H1 (cell line): ENCODE measurements at regions not wholly inside any gene's neighbourhood (a gene's known extent, or its start where the extent isn't known, plus 50 kb on each side); places are given as distances from the start of the nearest gene placed in this dataset.

Experiments used
- CTCF ChIA-PET: fragments of 300-600 bp; sonication (Branson Sonifier 250); formaldehyde crosslinking; loops from one replicate; lab custom pipeline; 2021; ENCODE audit not compliant: partially characterized antibody; lab: Charles Lee
- POLR2A ChIA-PET: fragments of 300-600 bp; sonication (Branson Sonifier 250); formaldehyde crosslinking; loops from one replicate; lab custom pipeline; 2021; ENCODE audit warnings: inconsistent platforms; ENCODE audit not compliant: partially characterized antibody; lab: Charles Lee
- DNase-seq, 2 experiments: peaks; one replicate each; pipeline versions ENCODE4 v3.0.0 to v3.0.0-alpha.2; 2010 to 2022; ENCODE audit warnings: low spot score in 2 of 2, low read depth in 1 of 2, mixed read lengths in 1 of 2
- FAIRE-seq: peaks from 2 replicates; lab custom pipeline; 2011; peaks lifted over from hg19 to GRCh38; lab: Jason Lieb, UNC
- H2AFZ ChIP-seq: 2 replicates; pipeline ENCODE4 v1.8.1; 2012; ENCODE audit warnings: low read length, inconsistent platforms
- H2AK5ac ChIP-seq: 2 replicates; pipeline ENCODE4 v1.6.1; 2013; ENCODE audit warnings: low read depth, low read length
- H2BK120ac ChIP-seq: replicated peaks from 2 replicates; pipeline ENCODE3; 2013; ENCODE audit warnings: low read depth, low read length, inconsistent platforms
- H2BK12ac ChIP-seq: 2 replicates; pipeline ENCODE4 v1.6.1; 2013; ENCODE audit warnings: low read depth, low read length
- H2BK15ac ChIP-seq: 2 replicates; pipeline ENCODE4 v1.6.1; 2013; ENCODE audit warnings: low read length
- H2BK20ac ChIP-seq: 2 replicates; pipeline ENCODE4 v1.6.1; 2013; ENCODE audit warnings: low read length
- H2BK5ac ChIP-seq: 2 replicates; pipeline ENCODE4 v1.6.1; 2013; ENCODE audit warnings: low read depth, low read length
- H3K14ac ChIP-seq: 2 replicates; pipeline ENCODE4 v1.6.1; 2013; ENCODE audit warnings: inconsistent platforms; ENCODE audit not compliant: insufficient read length
- H3K18ac ChIP-seq: 2 replicates; pipeline ENCODE4 v1.6.1; 2013; ENCODE audit warnings: low read length; ENCODE audit errors: extremely low read depth
- H3K23ac ChIP-seq: 2 replicates; pipeline ENCODE4 v1.6.1; 2013; ENCODE audit warnings: inconsistent platforms; ENCODE audit not compliant: insufficient read length
- H3K23me2 ChIP-seq: 2 replicates; pipeline ENCODE4 v1.6.1; 2013; ENCODE audit warnings: low read depth, low read length
- H3K27ac ChIP-seq: 2 replicates; pipeline ENCODE4 v1.6.1; 2011; ENCODE audit warnings: low read depth, low read length, inconsistent platforms
- H3K27me3 ChIP-seq, 4 experiments: replicated peaks in 1 of 4; 1 replicate in 1 of 4; 2 replicates in 3 of 4; pipeline versions ENCODE4 v1.6.1 to v1.8.1; 2011 to 2013; ENCODE audit warnings: low read length in 3 of 4, mild to moderate bottlenecking in 3 of 4, inconsistent platforms in 2 of 4, mixed read lengths in 2 of 4, moderate library complexity in 1 of 4; ENCODE audit not compliant: control insufficient read depth in 3 of 4, insufficient read depth in 3 of 4; ENCODE audit errors: extremely low read depth in 1 of 4
- H3K36me3 ChIP-seq, 4 experiments: 2 replicates each; pipeline versions ENCODE4 v1.6.1 to v1.8.1; 2011 to 2013; ENCODE audit warnings: mild to moderate bottlenecking in 4 of 4, low read length in 3 of 4, moderate library complexity in 2 of 4, control low read depth in 1 of 4, inconsistent platforms in 1 of 4; ENCODE audit not compliant: insufficient read depth in 4 of 4, control insufficient read depth in 2 of 4
- H3K4ac ChIP-seq: replicated peaks from 2 replicates; pipeline ENCODE3; 2013; ENCODE audit warnings: low read length, low read depth, mixed read lengths, inconsistent platforms; ENCODE audit not compliant: insufficient read length
- H3K4me1 ChIP-seq, 4 experiments: replicated peaks in 1 of 4; 1 replicate in 1 of 4; 2 replicates in 3 of 4; pipeline versions ENCODE4 v1.6.1 to v1.8.1; 2011 to 2013; ENCODE audit warnings: low read length in 3 of 4, inconsistent platforms in 2 of 4, mixed read lengths in 1 of 4; ENCODE audit not compliant: insufficient read depth in 4 of 4, control insufficient read depth in 3 of 4
- H3K4me2 ChIP-seq, 2 experiments: 2 replicates each; pipeline versions ENCODE4 v1.6.1 to v1.8.1; 2011 to 2013; ENCODE audit warnings: low read depth in 2 of 2, low read length in 2 of 2, control low read depth in 1 of 2, inconsistent platforms in 1 of 2, mild to moderate bottlenecking in 1 of 2; ENCODE audit not compliant: insufficient read depth in 1 of 2
- H3K4me3 ChIP-seq, 4 experiments: fragments of 200-600, 300-600 bp in 1 of 4; sonication (generic), shearing (Covaris generic), sonication (Bioruptor Twin) in 1 of 4; 2 replicates each; pipeline versions ENCODE4 v1.5.1 to v1.8.1; 2011 to 2016; ENCODE audit warnings: low read length in 4 of 4, low read depth in 3 of 4, control low read depth in 2 of 4, inconsistent platforms in 2 of 4, mild to moderate bottlenecking in 2 of 4, mixed read lengths in 1 of 4, moderate library complexity in 1 of 4; ENCODE audit not compliant: insufficient read depth in 2 of 4; ENCODE audit errors: extremely low read depth in 1 of 4
- H3K56ac ChIP-seq: replicated peaks from 2 replicates; pipeline ENCODE3; 2013; ENCODE audit warnings: low read depth, mild to moderate bottlenecking, mixed read lengths, low read length, inconsistent platforms; ENCODE audit not compliant: insufficient read length
- H3K79me1 ChIP-seq: 2 replicates; pipeline ENCODE4 v1.6.1; 2013; ENCODE audit warnings: low read depth, low read length, control low read depth
- H3K79me2 ChIP-seq, 2 experiments: 2 replicates each; pipeline versions ENCODE4 v1.6.1 to v1.8.1; 2012 to 2013; ENCODE audit warnings: low read length in 2 of 2, mild to moderate bottlenecking in 2 of 2, inconsistent platforms in 1 of 2; ENCODE audit not compliant: insufficient read depth in 2 of 2, control insufficient read depth in 1 of 2
- H3K9ac ChIP-seq, 4 experiments: replicated peaks in 1 of 4; 1 replicate in 1 of 4; 2 replicates in 3 of 4; pipeline versions ENCODE4 v1.6.1 to v1.8.1; 2011 to 2013; ENCODE audit warnings: low read depth in 3 of 4, low read length in 3 of 4, control low read depth in 2 of 4, mild to moderate bottlenecking in 2 of 4, moderate library complexity in 2 of 4, inconsistent platforms in 1 of 4; ENCODE audit errors: extremely low read depth in 1 of 4
- H3K9me3 ChIP-seq, 2 experiments: 2 replicates each; pipeline versions ENCODE4 v1.6.1 to v1.8.1; 2012 to 2013; ENCODE audit warnings: mild to moderate bottlenecking in 2 of 2, moderate library complexity in 2 of 2, control low read depth in 1 of 2, inconsistent platforms in 1 of 2, low read depth in 1 of 2, low read length in 1 of 2, mixed read lengths in 1 of 2; ENCODE audit not compliant: insufficient read depth in 2 of 2
- H4K20me1 ChIP-seq, 2 experiments: replicated peaks in 1 of 2; 2 replicates each; pipeline versions ENCODE3 to v1.8.1; 2011 to 2013; ENCODE audit warnings: inconsistent platforms in 2 of 2, low read length in 2 of 2, mild to moderate bottlenecking in 1 of 2; ENCODE audit not compliant: insufficient read depth in 2 of 2, control insufficient read depth in 1 of 2
- H4K5ac ChIP-seq: 2 replicates; pipeline ENCODE4 v1.6.1; 2013; ENCODE audit warnings: low read length, low read depth, mixed read lengths, inconsistent platforms; ENCODE audit not compliant: insufficient read length
- H4K8ac ChIP-seq: 2 replicates; pipeline ENCODE4 v1.8.0; 2013; ENCODE audit warnings: mild to moderate bottlenecking, moderate library complexity, low read length, inconsistent platforms; ENCODE audit not compliant: insufficient read depth; ENCODE audit errors: extremely low read depth
- H4K91ac ChIP-seq: replicated peaks from 2 replicates; pipeline ENCODE3; 2013; ENCODE audit warnings: low read length, mixed read lengths, inconsistent platforms; ENCODE audit not compliant: insufficient read length
- ATF2 ChIP-seq: IDR thresholded peaks from 2 replicates; pipeline ENCODE4 v1.6.1; 2012; ENCODE audit warnings: low read length, inconsistent platforms
- BACH1 ChIP-seq: IDR thresholded peaks from 2 replicates; pipeline ENCODE4 v1.6.1; 2012; ENCODE audit warnings: low read length, improper control_type of control experiment
- EGR1 ChIP-seq: IDR thresholded peaks from 2 replicates; pipeline ENCODE4 v1.6.1; 2011; ENCODE audit warnings: low read depth, low read length, borderline replicate concordance
- NANOG ChIP-seq: IDR thresholded peaks from 2 replicates; pipeline ENCODE4 v1.6.1; 2011; ENCODE audit warnings: low read length, low read depth, mild to moderate bottlenecking, inconsistent platforms; ENCODE audit not compliant: insufficient read depth, poor library complexity, severe bottlenecking
- PHF8 ChIP-seq: fragments of 200-600 bp; sonication (generic); conservative IDR thresholded peaks from 2 replicates; pipeline ENCODE4 v1.7.1; 2012; ENCODE audit warnings: low read depth, mild to moderate bottlenecking, inconsistent platforms, low read length, moderate library complexity
- POLR2A ChIP-seq, 2 experiments: IDR thresholded peaks; 1 replicate in 1 of 2; 2 replicates in 1 of 2; pipeline ENCODE4 v1.6.1; 2011; ENCODE audit warnings: low read depth in 2 of 2, low read length in 2 of 2, mild to moderate bottlenecking in 2 of 2; ENCODE audit errors: control extremely low read depth in 1 of 2
- RXRA ChIP-seq: IDR thresholded peaks from 2 replicates; pipeline ENCODE4 v1.6.1; 2011; ENCODE audit warnings: low read depth, mild to moderate bottlenecking, low read length, moderate library complexity; ENCODE audit not compliant: insufficient read depth
- SIRT6 ChIP-seq: IDR thresholded peaks from one replicate; pipeline ENCODE4 v1.7.1; 2012; ENCODE audit warnings: low read length, inconsistent platforms
- SP1 ChIP-seq: IDR thresholded peaks from 2 replicates; pipeline ENCODE4 v1.6.1; 2011; ENCODE audit warnings: low read depth, low read length
- TBP ChIP-seq: IDR thresholded peaks from 2 replicates; pipeline ENCODE4 v1.6.1; 2011; ENCODE audit warnings: low read depth, low read length, improper control_type of control experiment
- WGBS, 2 experiments: shearing (Covaris generic) in 1 of 2; methylation state at CpG; one replicate each; pipeline versions ENCODE4 v1.1.6 to v1.1.7; 2013 to 2015; ENCODE audit warnings: low lambda C conversion rate in 2 of 2, mixed read lengths in 2 of 2, inconsistent platforms in 1 of 2, low coverage in 1 of 2, missing lambda C conversion rate in 1 of 2; ENCODE audit not compliant: insufficient replicate concordance in 2 of 2, insufficient coverage in 1 of 2, insufficient read length in 1 of 2; ENCODE audit errors: extremely low coverage in 1 of 2, missing lambda C conversion rate in 1 of 2; 5-methylcytosine and 5-hydroxymethylcytosine counted together

- no peak for TF ChIP-seq BACH1
Measured at GRCh38 chr22:48169227-48169626, 1406.8 kb downstream of the TBC1D22A start (continued).

- Histone ChIP-seq H3K56ac (no peak overlapping the region), H2BK5ac (no peak overlapping the region), H4K8ac (no peak overlapping the region), H4K5ac (no peak overlapping the region), H2BK12ac (no peak overlapping the region), H2BK15ac (no peak overlapping the region), H2BK120ac (no peak overlapping the region), H3K9me3 (no peaks in the 10 kb centered on the region), H4K91ac (no peak overlapping the region)
- CTCF ChIA-PET: interaction anchor here (0.6 kb wide), 1 partner anchor 96 kb away, joined by 5 read pairs; no protein-coding TSS in a partner anchor
- TF ChIP-seq EGR1 (no peak), ATF2 (no peak), RXRA (no peak), SP1 (no peak), TBP (no peak), POLR2A (IDR thresholded peaks at IDR 0.05; ENCODE audit: control extremely low read depth in 1 of 2, low read depth in 2 of 2, low read length in 2 of 2) (no peak), NANOG (no peak), SIRT6 (no peak), PHF8 (no peak)
- TF ChIP-seq, all 59 proteins: peak for 0
- H3K4me1 ChIP-seq: no peaks in the 10 kb centered on the region; a peak in 1 of 7 replicates
- H3K23me2 ChIP-seq: peaks cover 5% of the 10 kb centered on the region; the same call in 1 of the 2 replicates
- no peak overlapping the region for H3K4me2 ChIP-seq
- 76% methylated on average over 6 of the region's 6 CpGs; no CpG with 5 or more reads in 1 of the 2 experiments for WGBS, 2 experiments
- no peaks in the 10 kb centered on the region for H3K27me3 ChIP-seq
- POLR2A ChIA-PET: no interaction called here
- DNase-seq (no peak), FAIRE-seq (no peak)
- H3K9ac ChIP-seq: no peak overlapping the region
- no peaks in the 10 kb centered on the region for H3K79me2 ChIP-seq
- H4K20me1 ChIP-seq: no peaks in the 10 kb centered on the region
- H3K18ac ChIP-seq: no peak overlapping the region
- no peak overlapping the region for H2AK5ac ChIP-seq
- H3K4me3 ChIP-seq: no peak overlapping the region
- no peak overlapping the region for H3K23ac ChIP-seq
- H3K14ac ChIP-seq: no peak overlapping the region
- no peak overlapping the region for H2AFZ ChIP-seq
- H3K4ac ChIP-seq: no peak overlapping the region
- no peak overlapping the region for H3K27ac ChIP-seq
- H3K36me3 ChIP-seq: no peaks in the 10 kb centered on the region
- H3K79me1 ChIP-seq: no peaks in the 10 kb centered on the region
- no peak overlapping the region for H2BK20ac ChIP-seq
Measured at GRCh38 chr22:48167238-48167637, 1404.8 kb downstream of the TBC1D22A start.
